K562 (cell line): ENCODE measurements at regions not wholly inside any gene's neighbourhood (a gene's known extent, or its start where the extent isn't known, plus 50 kb on each side); places are given as distances from the start of the nearest gene placed in this dataset.

ENCODE experiments used
- ATAC-seq: fragments of 200-7000 bp; cut with Tn5 transposase; 3 replicates; pipeline ENCODE4 v1.9.1; 2020; ENCODE audit warnings: moderate library complexity
- BruUV-seq: library from RNA; stranded (reverse); fragments of 400-500 nt; replicated peaks from 2 replicates; lab custom pipeline; 2021; lab: Mats Ljungman, UMichigan
- CTCF ChIA-PET: fragments of 300-600 bp; formaldehyde crosslinking; extraction: SDS; loops from one replicate; lab custom pipeline; 2021; ENCODE audit warnings: low intra/inter-chr PET ratio; lab: Yijun Ruan, JAX
- POLR2A ChIA-PET: fragments of 300-600, 350-650 bp; sonication (Branson Sonifier 250); formaldehyde crosslinking; extraction: SDS; loops from one replicate; lab custom pipeline; 2021; ENCODE audit warnings: antibody characterized with exemption, inconsistent platforms; lab: Yijun Ruan, JAX
- DNase-seq, 4 experiments: peaks; one replicate each; pipeline versions ENCODE4 v3.0.0 to v3.0.0-alpha.2; 2011 to 2018; ENCODE audit warnings: low spot score in 3 of 4, mixed read lengths in 3 of 4; ENCODE audit errors: extremely low read depth in 1 of 4
- FAIRE-seq: peaks from 2 replicates; lab custom pipeline; 2011; peaks lifted over from hg19 to GRCh38; lab: Jason Lieb, UNC
- H2AFZ ChIP-seq: 2 replicates; pipeline ENCODE4 v1.6.0; 2011; ENCODE audit warnings: low read depth, low read length, control low read depth, inconsistent platforms
- H3K27ac ChIP-seq: fragments of 200-600 bp; 3 replicates; pipeline ENCODE4 v1.8.0; 2011; ENCODE audit warnings: low read depth, mild to moderate bottlenecking, control low read depth, inconsistent platforms, low read length, moderate library complexity, mixed read lengths; ENCODE audit errors: extremely low read depth
- H3K27me3 ChIP-seq, 2 experiments: fragments of 300-600 bp in 1 of 2; 2 replicates in 1 of 2; 3 replicates in 1 of 2; pipeline versions ENCODE4 v1.6.0 to v1.8.0; 2011; ENCODE audit warnings: inconsistent platforms in 2 of 2, low read length in 2 of 2, mild to moderate bottlenecking in 1 of 2, mixed read lengths in 1 of 2, moderate library complexity in 1 of 2; ENCODE audit not compliant: control insufficient read depth in 2 of 2, insufficient read depth in 2 of 2
- H3K36me3 ChIP-seq: fragments of 300-600 bp; 3 replicates; pipeline ENCODE4 v1.8.0; 2011; ENCODE audit warnings: mild to moderate bottlenecking, low read length, inconsistent platforms; ENCODE audit not compliant: control insufficient read depth, insufficient read depth
- H3K4me1 ChIP-seq, 2 experiments: fragments of 200-600 bp in 1 of 2; replicated peaks in 1 of 2; 2 replicates in 1 of 2; 3 replicates in 1 of 2; pipeline versions ENCODE4 v1.5.1 to v1.8.0; 2011; ENCODE audit warnings: inconsistent platforms in 2 of 2, low read length in 2 of 2, mild to moderate bottlenecking in 1 of 2, mixed read lengths in 1 of 2, moderate library complexity in 1 of 2; ENCODE audit not compliant: control insufficient read depth in 2 of 2, insufficient read depth in 2 of 2
- H3K4me2 ChIP-seq: 2 replicates; pipeline ENCODE4 v1.6.1; 2011; ENCODE audit warnings: low read length, control low read depth, inconsistent platforms, mixed read lengths; ENCODE audit not compliant: insufficient read depth
- H3K4me3 ChIP-seq: fragments of 200-600 bp; sonication (generic), shearing (Covaris generic); 2 replicates; pipeline ENCODE4 v1.5.1; 2016; ENCODE audit warnings: control low read depth, inconsistent platforms
- H3K79me2 ChIP-seq: fragments of 200-600 bp; 3 replicates; pipeline ENCODE4 v1.8.0; 2011; ENCODE audit warnings: low read length, inconsistent platforms; ENCODE audit not compliant: control insufficient read depth, insufficient read depth
- H3K9ac ChIP-seq, 2 experiments: 2 replicates each; pipeline versions ENCODE4 v1.6.0 to v1.6.1; 2011; ENCODE audit warnings: low read depth in 2 of 2, low read length in 2 of 2, control low read depth in 1 of 2, inconsistent platforms in 1 of 2, mild to moderate bottlenecking in 1 of 2, mixed read lengths in 1 of 2; ENCODE audit not compliant: insufficient read depth in 1 of 2
- H3K9me1 ChIP-seq: one replicate; pipeline ENCODE4 v1.6.0; 2011; ENCODE audit warnings: inconsistent platforms, mild to moderate bottlenecking, low read length, moderate library complexity; ENCODE audit not compliant: control insufficient read depth, insufficient read depth
- H3K9me3 ChIP-seq: replicated peaks from 2 replicates; pipeline ENCODE4 v1.5.1; 2011; ENCODE audit warnings: low read depth, low read length, inconsistent platforms; ENCODE audit not compliant: control insufficient read depth, insufficient read depth
- H4K20me1 ChIP-seq: replicated peaks from 2 replicates; pipeline ENCODE4 v1.6.1; 2011; ENCODE audit warnings: low read length, inconsistent platforms, mixed read lengths; ENCODE audit not compliant: control insufficient read depth, insufficient read depth
- ATF7 ChIP-seq: fragments of 450-650 bp; IDR thresholded peaks from 2 replicates; pipeline ENCODE4 v1.7.1; 2014; ENCODE audit warnings: mild to moderate bottlenecking, moderate library complexity
- CEBPB ChIP-seq: fragments of 450-650 bp; IDR thresholded peaks from 2 replicates; pipeline ENCODE4 v1.6.1; 2016; ENCODE audit warnings: missing genetic modification characterization, missing compliant biosample characterization
- NCOA2 ChIP-seq, 2 experiments: fragments of 450-650 bp; IDR thresholded peaks; 2 replicates each; pipeline ENCODE4 v1.6.1; 2018; ENCODE audit warnings: mild to moderate bottlenecking in 2 of 2, moderate library complexity in 1 of 2; ENCODE audit not compliant: partially characterized antibody in 2 of 2
- RBFOX2 ChIP-seq: fragments of 200-400 bp; formaldehyde crosslinking; IDR thresholded peaks from 2 replicates; pipeline ENCODE4 v1.6.1; 2017; ENCODE audit warnings: low read depth, mild to moderate bottlenecking, low read length, moderate library complexity
- WGBS: fragments of 100-300 bp; shearing (Covaris generic); methylation state at CpG from one replicate; pipeline ENCODE4 v1.1.6; 2016; ENCODE audit warnings: low coverage, mixed read lengths; ENCODE audit not compliant: insufficient coverage; ENCODE audit errors: missing lambda C conversion rate; 5-methylcytosine and 5-hydroxymethylcytosine counted together
- in situ Hi-C: fragments of 300-500 bp; cut with MboI; formaldehyde crosslinking; loops from 4 replicates; pipeline ENCODE4 v1.15.0; 2018; ENCODE audit warnings: inconsistent platforms, mixed read lengths
- intact Hi-C: fragments of 100-400 bp; cut with micrococcal nuclease; formaldehyde crosslinking; loops from 2 replicates; pipeline ENCODE4 v1.14.2; 2022
- TF ChIP-seq, protein P1 (sequence below), 2 experiments: fragments of 450-650 bp in 1 of 2; IDR thresholded peaks; 2 replicates each; pipeline ENCODE4 v1.6.1; 2011 to 2017; ENCODE audit warnings: low read depth in 2 of 2, antibody characterized with exemption in 1 of 2, borderline replicate concordance in 1 of 2, low read length in 1 of 2, mild to moderate bottlenecking in 1 of 2, mixed read lengths in 1 of 2; ENCODE audit not compliant: control insufficient read depth in 1 of 2
- TF ChIP-seq, protein P2 (sequence below), 2 experiments: fragments of 450-650 bp in 1 of 2; sonication (generic) in 1 of 2; formaldehyde crosslinking in 1 of 2; IDR thresholded peaks; 2 replicates each; pipeline versions ENCODE4 v1.7.1 to v1.9.0; 2016 to 2022; ENCODE audit warnings: inconsistent platforms in 1 of 2, mild to moderate bottlenecking in 1 of 2, missing genetic modification reagents in 1 of 2

DNA sequence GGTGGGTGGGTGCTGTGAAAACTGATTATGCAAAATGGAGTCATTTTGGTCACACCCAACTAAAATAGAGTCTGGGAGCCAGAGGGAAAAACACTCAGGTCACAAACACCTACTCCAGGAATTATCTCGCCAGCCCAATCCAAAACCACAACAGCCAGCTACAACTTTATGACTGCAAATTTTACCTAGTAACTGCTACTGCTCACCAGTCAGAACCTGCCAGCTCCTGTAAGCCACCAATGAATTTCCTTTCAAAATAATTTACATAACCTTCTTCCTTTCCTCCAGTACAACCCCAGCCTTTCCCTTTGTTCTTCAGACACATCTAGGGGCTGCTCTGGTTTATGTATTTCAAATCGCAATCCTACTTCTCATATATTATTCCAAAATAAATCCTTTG lies 52.6 kb upstream of the DYNLRB2 start (continued):
- TF ChIP-seq, protein P1, sequence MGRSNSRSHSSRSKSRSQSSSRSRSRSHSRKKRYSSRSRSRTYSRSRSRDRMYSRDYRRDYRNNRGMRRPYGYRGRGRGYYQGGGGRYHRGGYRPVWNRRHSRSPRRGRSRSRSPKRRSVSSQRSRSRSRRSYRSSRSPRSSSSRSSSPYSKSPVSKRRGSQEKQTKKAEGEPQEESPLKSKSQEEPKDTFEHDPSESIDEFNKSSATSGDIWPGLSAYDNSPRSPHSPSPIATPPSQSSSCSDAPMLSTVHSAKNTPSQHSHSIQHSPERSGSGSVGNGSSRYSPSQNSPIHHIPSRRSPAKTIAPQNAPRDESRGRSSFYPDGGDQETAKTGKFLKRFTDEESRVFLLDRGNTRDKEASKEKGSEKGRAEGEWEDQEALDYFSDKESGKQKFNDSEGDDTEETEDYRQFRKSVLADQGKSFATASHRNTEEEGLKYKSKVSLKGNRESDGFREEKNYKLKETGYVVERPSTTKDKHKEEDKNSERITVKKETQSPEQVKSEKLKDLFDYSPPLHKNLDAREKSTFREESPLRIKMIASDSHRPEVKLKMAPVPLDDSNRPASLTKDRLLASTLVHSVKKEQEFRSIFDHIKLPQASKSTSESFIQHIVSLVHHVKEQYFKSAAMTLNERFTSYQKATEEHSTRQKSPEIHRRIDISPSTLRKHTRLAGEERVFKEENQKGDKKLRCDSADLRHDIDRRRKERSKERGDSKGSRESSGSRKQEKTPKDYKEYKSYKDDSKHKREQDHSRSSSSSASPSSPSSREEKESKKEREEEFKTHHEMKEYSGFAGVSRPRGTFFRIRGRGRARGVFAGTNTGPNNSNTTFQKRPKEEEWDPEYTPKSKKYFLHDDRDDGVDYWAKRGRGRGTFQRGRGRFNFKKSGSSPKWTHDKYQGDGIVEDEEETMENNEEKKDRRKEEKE (IDR thresholded peaks at IDR 0.05; ENCODE audit: borderline replicate concordance in 1 of 2, control insufficient read depth in 1 of 2, low read depth in 2 of 2, low read length in 1 of 2) = no peak
- TF ChIP-seq, all 486 proteins: peak for 0

GRCh38 chr16:80480664-80481063 lies 60.1 kb upstream of the DYNLRB2 start:
- intact Hi-C loops (no loop called here), in situ Hi-C loops (no loop called here)
- DNase-seq (no peak), ATAC-seq (no peak), FAIRE-seq (no peak)
- Histone ChIP-seq H3K79me2 (no peaks in the 10 kb centered on the region), H3K4me1 (no peaks in the 10 kb centered on the region), H2AFZ (no peak overlapping the region), H3K9ac (no peak overlapping the region), H3K9me1 (no peaks in the 10 kb centered on the region), H4K20me1 (no peaks in the 10 kb centered on the region), H3K4me3 (no peak overlapping the region), H3K27me3 (peaks cover 0 to 3% of the 10 kb centered on the region in 2 experiments; a peak in 1 of 5 replicates), H3K36me3 (no peaks in the 10 kb centered on the region), H3K27ac (no peak overlapping the region), H3K4me2 (no peak overlapping the region), H3K9me3 (no peaks in the 10 kb centered on the region)
- CTCF ChIA-PET = no interaction called here
- no TSS peak for BruUV-seq
- 1% methylated on average over 4 of the region's 4 CpGs for WGBS
- POLR2A ChIA-PET = no interaction called here
- no peak for TF ChIP-seq ATF7
- TF ChIP-seq, protein P2, sequence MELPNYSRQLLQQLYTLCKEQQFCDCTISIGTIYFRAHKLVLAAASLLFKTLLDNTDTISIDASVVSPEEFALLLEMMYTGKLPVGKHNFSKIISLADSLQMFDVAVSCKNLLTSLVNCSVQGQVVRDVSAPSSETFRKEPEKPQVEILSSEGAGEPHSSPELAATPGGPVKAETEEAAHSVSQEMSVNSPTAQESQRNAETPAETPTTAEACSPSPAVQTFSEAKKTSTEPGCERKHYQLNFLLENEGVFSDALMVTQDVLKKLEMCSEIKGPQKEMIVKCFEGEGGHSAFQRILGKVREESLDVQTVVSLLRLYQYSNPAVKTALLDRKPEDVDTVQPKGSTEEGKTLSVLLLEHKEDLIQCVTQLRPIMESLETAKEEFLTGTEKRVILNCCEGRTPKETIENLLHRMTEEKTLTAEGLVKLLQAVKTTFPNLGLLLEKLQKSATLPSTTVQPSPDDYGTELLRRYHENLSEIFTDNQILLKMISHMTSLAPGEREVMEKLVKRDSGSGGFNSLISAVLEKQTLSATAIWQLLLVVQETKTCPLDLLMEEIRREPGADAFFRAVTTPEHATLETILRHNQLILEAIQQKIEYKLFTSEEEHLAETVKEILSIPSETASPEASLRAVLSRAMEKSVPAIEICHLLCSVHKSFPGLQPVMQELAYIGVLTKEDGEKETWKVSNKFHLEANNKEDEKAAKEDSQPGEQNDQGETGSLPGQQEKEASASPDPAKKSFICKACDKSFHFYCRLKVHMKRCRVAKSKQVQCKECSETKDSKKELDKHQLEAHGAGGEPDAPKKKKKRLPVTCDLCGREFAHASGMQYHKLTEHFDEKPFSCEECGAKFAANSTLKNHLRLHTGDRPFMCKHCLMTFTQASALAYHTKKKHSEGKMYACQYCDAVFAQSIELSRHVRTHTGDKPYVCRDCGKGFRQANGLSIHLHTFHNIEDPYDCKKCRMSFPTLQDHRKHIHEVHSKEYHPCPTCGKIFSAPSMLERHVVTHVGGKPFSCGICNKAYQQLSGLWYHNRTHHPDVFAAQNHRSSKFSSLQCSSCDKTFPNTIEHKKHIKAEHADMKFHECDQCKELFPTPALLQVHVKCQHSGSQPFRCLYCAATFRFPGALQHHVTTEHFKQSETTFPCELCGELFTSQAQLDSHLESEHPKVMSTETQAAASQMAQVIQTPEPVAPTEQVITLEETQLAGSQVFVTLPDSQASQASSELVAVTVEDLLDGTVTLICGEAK (IDR thresholded peaks at IDR 0.05) = 0 out of 2 replicates have a peak, but pooled peaks have one; percentile 44
- TF ChIP-seq, protein P2 (CRISPR knock-in tag; IDR thresholded peaks at IDR 0.05) = no peak
- TF ChIP-seq NCOA2 (IDR thresholded peaks at IDR 0.05; ENCODE audit: partially characterized antibody in 2 of 2) = no peak
- TF ChIP-seq RBFOX2 = no peak
- no peak for TF ChIP-seq CEBPB
